K562 (cell line): ENCODE measurements at regions not wholly inside any gene's neighbourhood (a gene's known extent, or its start where the extent isn't known, plus 50 kb on each side); places are given as distances from the start of the nearest gene placed in this dataset.

Experiments used
- ATAC-seq: fragments of 200-7000 bp; cut with Tn5 transposase; 3 replicates; pipeline ENCODE4 v1.9.1; 2020; ENCODE audit warnings: moderate library complexity
- BruUV-seq: library from RNA; stranded (reverse); fragments of 400-500 nt; replicated peaks from 2 replicates; lab custom pipeline; 2021; lab: Mats Ljungman, UMichigan
- CTCF ChIA-PET: fragments of 300-600 bp; formaldehyde crosslinking; extraction: SDS; loops from one replicate; lab custom pipeline; 2021; ENCODE audit warnings: low intra/inter-chr PET ratio; lab: Yijun Ruan, JAX
- POLR2A ChIA-PET: fragments of 300-600, 350-650 bp; sonication (Branson Sonifier 250); formaldehyde crosslinking; extraction: SDS; loops from one replicate; lab custom pipeline; 2021; ENCODE audit warnings: antibody characterized with exemption, inconsistent platforms; lab: Yijun Ruan, JAX
- DNase-seq, 4 experiments: peaks; one replicate each; pipeline versions ENCODE4 v3.0.0 to v3.0.0-alpha.2; 2011 to 2018; ENCODE audit warnings: low spot score in 3 of 4, mixed read lengths in 3 of 4; ENCODE audit errors: extremely low read depth in 1 of 4
- FAIRE-seq: peaks from 2 replicates; lab custom pipeline; 2011; peaks lifted over from hg19 to GRCh38; lab: Jason Lieb, UNC
- H2AFZ ChIP-seq: 2 replicates; pipeline ENCODE4 v1.6.0; 2011; ENCODE audit warnings: low read depth, low read length, control low read depth, inconsistent platforms
- H3K27ac ChIP-seq: fragments of 200-600 bp; 3 replicates; pipeline ENCODE4 v1.8.0; 2011; ENCODE audit warnings: low read depth, mild to moderate bottlenecking, control low read depth, inconsistent platforms, low read length, moderate library complexity, mixed read lengths; ENCODE audit errors: extremely low read depth
- H3K27me3 ChIP-seq, 2 experiments: fragments of 300-600 bp in 1 of 2; 2 replicates in 1 of 2; 3 replicates in 1 of 2; pipeline versions ENCODE4 v1.6.0 to v1.8.0; 2011; ENCODE audit warnings: inconsistent platforms in 2 of 2, low read length in 2 of 2, mild to moderate bottlenecking in 1 of 2, mixed read lengths in 1 of 2, moderate library complexity in 1 of 2; ENCODE audit not compliant: control insufficient read depth in 2 of 2, insufficient read depth in 2 of 2
- H3K36me3 ChIP-seq: fragments of 300-600 bp; 3 replicates; pipeline ENCODE4 v1.8.0; 2011; ENCODE audit warnings: mild to moderate bottlenecking, low read length, inconsistent platforms; ENCODE audit not compliant: control insufficient read depth, insufficient read depth
- H3K4me1 ChIP-seq, 2 experiments: fragments of 200-600 bp in 1 of 2; replicated peaks in 1 of 2; 2 replicates in 1 of 2; 3 replicates in 1 of 2; pipeline versions ENCODE4 v1.5.1 to v1.8.0; 2011; ENCODE audit warnings: inconsistent platforms in 2 of 2, low read length in 2 of 2, mild to moderate bottlenecking in 1 of 2, mixed read lengths in 1 of 2, moderate library complexity in 1 of 2; ENCODE audit not compliant: control insufficient read depth in 2 of 2, insufficient read depth in 2 of 2
- H3K4me2 ChIP-seq: 2 replicates; pipeline ENCODE4 v1.6.1; 2011; ENCODE audit warnings: low read length, control low read depth, inconsistent platforms, mixed read lengths; ENCODE audit not compliant: insufficient read depth
- H3K4me3 ChIP-seq: fragments of 200-600 bp; sonication (generic), shearing (Covaris generic); 2 replicates; pipeline ENCODE4 v1.5.1; 2016; ENCODE audit warnings: control low read depth, inconsistent platforms
- H3K79me2 ChIP-seq: fragments of 200-600 bp; 3 replicates; pipeline ENCODE4 v1.8.0; 2011; ENCODE audit warnings: low read length, inconsistent platforms; ENCODE audit not compliant: control insufficient read depth, insufficient read depth
- H3K9ac ChIP-seq, 2 experiments: 2 replicates each; pipeline versions ENCODE4 v1.6.0 to v1.6.1; 2011; ENCODE audit warnings: low read depth in 2 of 2, low read length in 2 of 2, control low read depth in 1 of 2, inconsistent platforms in 1 of 2, mild to moderate bottlenecking in 1 of 2, mixed read lengths in 1 of 2; ENCODE audit not compliant: insufficient read depth in 1 of 2
- H3K9me1 ChIP-seq: one replicate; pipeline ENCODE4 v1.6.0; 2011; ENCODE audit warnings: inconsistent platforms, mild to moderate bottlenecking, low read length, moderate library complexity; ENCODE audit not compliant: control insufficient read depth, insufficient read depth
- H3K9me3 ChIP-seq: replicated peaks from 2 replicates; pipeline ENCODE4 v1.5.1; 2011; ENCODE audit warnings: low read depth, low read length, inconsistent platforms; ENCODE audit not compliant: control insufficient read depth, insufficient read depth
- H4K20me1 ChIP-seq: replicated peaks from 2 replicates; pipeline ENCODE4 v1.6.1; 2011; ENCODE audit warnings: low read length, inconsistent platforms, mixed read lengths; ENCODE audit not compliant: control insufficient read depth, insufficient read depth
- GABPB2 ChIP-seq: fragments of 250-450 bp; sonication (Bioruptor Pico); conservative IDR thresholded peaks from 2 replicates; pipeline ENCODE4 v1.5.1; 2021; ENCODE audit warnings: mild to moderate bottlenecking
- HDAC2 ChIP-seq: fragments of 450-650 bp; IDR thresholded peaks from 2 replicates; pipeline ENCODE4 v1.6.1; 2016; ENCODE audit warnings: mild to moderate bottlenecking
- HDGF ChIP-seq: fragments of 450-650 bp; IDR thresholded peaks from 2 replicates; pipeline ENCODE4 v1.6.1; 2016
- JUND ChIP-seq, 2 experiments: IDR thresholded peaks; 2 replicates in 1 of 2; 3 replicates in 1 of 2; pipeline ENCODE4 v1.6.1; 2011; ENCODE audit warnings: borderline replicate concordance in 2 of 2, low read depth in 2 of 2, low read length in 2 of 2, improper control_type of control experiment in 1 of 2, missing biosample characterization in 1 of 2, missing genetic modification characterization in 1 of 2, missing genetic modification reagents in 1 of 2
- KDM2B ChIP-seq: fragments of 250-450 bp; sonication (Bioruptor Pico); IDR thresholded peaks from 2 replicates; pipeline ENCODE4 v1.8.0; 2021; ENCODE audit warnings: mild to moderate bottlenecking, moderate library complexity
- MAFK ChIP-seq: IDR thresholded peaks from 2 replicates; pipeline ENCODE4 v1.6.1; 2011; ENCODE audit warnings: low read length, improper control_type of control experiment
- NEUROD1 ChIP-seq: fragments of 150-350 bp; IDR thresholded peaks from 2 replicates; pipeline ENCODE4 v1.6.1; 2014; ENCODE audit warnings: borderline replicate concordance, low read length, low read depth; ENCODE audit not compliant: partially characterized antibody
- PKNOX1 ChIP-seq: fragments of 450-650 bp; IDR thresholded peaks from 2 replicates; pipeline ENCODE4 v1.6.1; 2016
- POU5F1 ChIP-seq: fragments of 150-350 bp; IDR thresholded peaks from 2 replicates; pipeline ENCODE4 v1.6.1; 2014; ENCODE audit warnings: borderline replicate concordance, low read length, low read depth, mild to moderate bottlenecking; ENCODE audit not compliant: partially characterized antibody
- ZFP1 ChIP-seq: fragments of 450-650 bp; formaldehyde crosslinking; IDR thresholded peaks from 2 replicates; pipeline ENCODE4 v1.4.0; 2020; ENCODE audit warnings: mild to moderate bottlenecking, mixed read lengths
- ZNF224 ChIP-seq: sonication (generic); formaldehyde crosslinking; IDR thresholded peaks from 2 replicates; pipeline ENCODE4 v1.8.0; 2022; ENCODE audit warnings: mild to moderate bottlenecking, missing genetic modification reagents
- ZNF584 ChIP-seq: fragments of 200-800 bp; sonication (Bioruptor generic); IDR thresholded peaks from 2 replicates; pipeline ENCODE4 v1.6.1; 2016; ENCODE audit warnings: low read depth, mild to moderate bottlenecking, missing genetic modification characterization, missing compliant biosample characterization
- WGBS: fragments of 100-300 bp; shearing (Covaris generic); methylation state at CpG from one replicate; pipeline ENCODE4 v1.1.6; 2016; ENCODE audit warnings: low coverage, mixed read lengths; ENCODE audit not compliant: insufficient coverage; ENCODE audit errors: missing lambda C conversion rate; 5-methylcytosine and 5-hydroxymethylcytosine counted together
- in situ Hi-C: fragments of 300-500 bp; cut with MboI; formaldehyde crosslinking; loops from 4 replicates; pipeline ENCODE4 v1.15.0; 2018; ENCODE audit warnings: inconsistent platforms, mixed read lengths
- intact Hi-C: fragments of 100-400 bp; cut with micrococcal nuclease; formaldehyde crosslinking; loops from 2 replicates; pipeline ENCODE4 v1.14.2; 2022

DNA sequence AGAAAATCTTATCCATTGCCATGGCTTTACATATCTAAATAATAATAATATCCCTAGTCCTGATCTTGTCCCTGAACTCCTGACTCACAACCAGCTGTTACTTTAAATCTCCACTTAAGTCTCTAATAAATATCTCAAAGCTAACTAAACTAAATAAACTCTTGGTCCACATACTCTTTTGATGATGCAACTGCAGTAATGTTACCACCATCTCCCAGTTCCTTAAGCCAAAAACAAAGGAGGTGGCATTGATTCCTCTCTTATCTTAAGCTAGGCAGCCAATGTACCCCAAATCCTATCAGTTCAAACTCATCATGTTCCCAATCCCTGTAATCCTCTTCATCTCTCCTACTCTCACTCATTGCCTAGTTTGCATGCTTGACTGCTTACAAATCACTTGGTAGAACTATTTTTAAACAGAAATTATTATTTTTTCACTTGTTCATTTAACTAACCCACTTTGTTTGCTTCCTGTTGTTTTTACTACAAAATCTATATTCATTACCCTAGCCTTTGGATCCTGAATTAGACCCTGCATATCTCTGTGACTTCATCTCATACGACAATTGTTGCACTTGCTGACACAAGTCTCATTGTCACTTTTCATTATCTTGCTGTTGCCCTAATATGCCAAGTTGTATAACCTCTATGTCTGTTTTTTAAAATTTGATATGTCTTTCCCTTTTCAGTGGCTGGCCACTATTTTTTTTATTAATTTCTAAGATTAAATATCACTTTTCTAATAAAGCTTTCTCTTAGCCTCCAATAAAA is 462.2 kb downstream of the ZPLD1 start:
- Histone ChIP-seq H3K9me1 (no peaks in the 10 kb centered on the region), H2AFZ (no peak overlapping the region), H3K27me3 (no peaks in the 10 kb centered on the region), H3K36me3 (no peaks in the 10 kb centered on the region), H3K9me3 (no peaks in the 10 kb centered on the region), H3K4me1 (no peaks in the 10 kb centered on the region), H3K4me3 (no peak overlapping the region), H3K9ac (no peak overlapping the region), H4K20me1 (no peaks in the 10 kb centered on the region), H3K27ac (no peak overlapping the region), H3K4me2 (no peak overlapping the region), H3K79me2 (no peaks in the 10 kb centered on the region)
- no TSS peak for BruUV-seq
- TF ChIP-seq KDM2B (no peak), POU5F1 (no peak), ZNF584 (CRISPR knock-in tag) (no peak), ZFP1 (CRISPR knock-in tag) (no peak), ZNF224 (CRISPR knock-in tag) (no peak), HDGF (no peak)
- intact Hi-C loops, result no loop called here
- ChIA-PET POLR2A (no interaction called here), CTCF (no interaction called here)
- DNase-seq, result no peak
- no peak for ATAC-seq
- 0% methylated on average over 1 of the region's 1 CpG for WGBS
- in situ Hi-C loops, result no loop called here
- no peak for FAIRE-seq

DNA sequence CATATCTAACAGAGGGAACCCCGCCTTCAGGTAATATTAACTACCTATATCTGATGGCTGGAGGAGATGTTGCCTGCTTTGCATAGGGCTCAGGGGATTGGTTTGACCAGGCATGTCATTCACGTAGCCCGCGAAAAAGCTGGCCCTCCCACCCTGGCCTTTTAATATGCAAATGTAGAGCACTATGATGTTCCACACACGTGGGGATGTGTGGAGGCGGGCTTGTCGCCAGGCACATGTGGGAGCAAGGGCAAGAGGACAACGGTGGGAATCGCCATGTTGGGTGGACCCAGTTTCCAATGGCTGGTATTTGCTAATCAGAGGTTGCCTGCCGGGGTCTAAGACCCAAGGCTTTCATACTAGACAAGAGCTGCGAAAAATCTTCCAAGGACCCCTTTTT is 469.8 kb downstream of the ZPLD1 start:
- no peaks in the 10 kb centered on the region for H3K36me3 ChIP-seq
- H3K4me3 ChIP-seq, result no peak overlapping the region
- no peak overlapping the region for H3K9ac ChIP-seq
- DNase-seq (no peak), ATAC-seq (no peak), FAIRE-seq (no peak)
- H3K27me3 ChIP-seq, result no peaks in the 10 kb centered on the region
- H3K9me3 ChIP-seq, result no peaks in the 10 kb centered on the region
- H2AFZ ChIP-seq, result no peak overlapping the region
- ChIA-PET CTCF (no interaction called here), POLR2A (no interaction called here)
- no peaks in the 10 kb centered on the region for H3K4me1 ChIP-seq
- 0% methylated on average over 4 of the region's 11 CpGs for WGBS
- intact Hi-C loops (no loop called here), in situ Hi-C loops (no loop called here)
- H4K20me1 ChIP-seq, result no peaks in the 10 kb centered on the region
- no TSS peak for BruUV-seq
- no peaks in the 10 kb centered on the region for H3K79me2 ChIP-seq
- no peak overlapping the region for H3K4me2 ChIP-seq
- no peak overlapping the region for H3K27ac ChIP-seq
- no peaks in the 10 kb centered on the region for H3K9me1 ChIP-seq
- TF ChIP-seq JUND (IDR thresholded peaks at IDR 0.05; ENCODE audit: borderline replicate concordance, low read depth, low read length) (no peak), JUND (tag; IDR thresholded peaks at IDR 0.05; ENCODE audit: borderline replicate concordance, low read depth, low read length) (no peak), HDAC2 (no peak), NEUROD1 (no peak), MAFK (no peak), PKNOX1 (no peak), GABPB2 (CRISPR knock-in tag) (no peak)
